H9 (cell line): ENCODE measurements at regions not wholly inside any gene's neighbourhood (a gene's known extent, or its start where the extent isn't known, plus 50 kb on each side); places are given as distances from the start of the nearest gene placed in this dataset.

Experiments
- DNase-seq: peaks from one replicate; pipeline ENCODE4 v3.0.0-alpha.2; 2017
- H2AFZ ChIP-seq: one replicate; pipeline ENCODE4 v1.6.1; 2013; ENCODE audit warnings: mild to moderate bottlenecking, low read length, control low read depth, moderate library complexity
- H2AK5ac ChIP-seq: 2 replicates; pipeline ENCODE4 v1.6.1; 2013; ENCODE audit warnings: low read length, control low read depth, mixed read lengths; ENCODE audit not compliant: insufficient read length
- H2BK120ac ChIP-seq: one replicate; pipeline ENCODE4 v1.6.1; 2013; ENCODE audit warnings: low read depth, mild to moderate bottlenecking, low read length, control low read depth, inconsistent platforms; ENCODE audit not compliant: poor library complexity, severe bottlenecking
- H2BK12ac ChIP-seq: 2 replicates; pipeline ENCODE4 v1.6.1; 2013; ENCODE audit warnings: low read length, control low read depth, mixed read lengths, low read depth; ENCODE audit not compliant: insufficient read length
- H2BK15ac ChIP-seq: 2 replicates; pipeline ENCODE4 v1.6.1; 2013; ENCODE audit warnings: low read depth, low read length, control low read depth
- H2BK20ac ChIP-seq: one replicate; pipeline ENCODE4 v1.6.1; 2013; ENCODE audit warnings: low read depth, mild to moderate bottlenecking, low read length, control low read depth, inconsistent platforms; ENCODE audit not compliant: poor library complexity, severe bottlenecking
- H2BK5ac ChIP-seq: 2 replicates; pipeline ENCODE4 v1.6.1; 2013; ENCODE audit warnings: low read length, control low read depth, mixed read lengths; ENCODE audit not compliant: insufficient read length
- H3K14ac ChIP-seq: 2 replicates; pipeline ENCODE4 v1.6.1; 2013; ENCODE audit warnings: low read length, control low read depth; ENCODE audit not compliant: insufficient read depth
- H3K18ac ChIP-seq: 2 replicates; pipeline ENCODE4 v1.6.1; 2013; ENCODE audit warnings: low read depth, mild to moderate bottlenecking, mixed read lengths, low read length, control low read depth; ENCODE audit not compliant: insufficient read length
- H3K23ac ChIP-seq: 2 replicates; pipeline ENCODE4 v1.6.1; 2013; ENCODE audit warnings: low read length, control low read depth, mixed read lengths, low read depth; ENCODE audit not compliant: insufficient read length
- H3K23me2 ChIP-seq: 2 replicates; pipeline ENCODE4 v1.6.1; 2013; ENCODE audit warnings: low read depth, mild to moderate bottlenecking, mixed read lengths, low read length, control low read depth; ENCODE audit not compliant: insufficient read length, poor library complexity, severe bottlenecking
- H3K27ac ChIP-seq: 2 replicates; pipeline ENCODE4 v1.5.1; 2013; ENCODE audit warnings: low read length, control low read depth, mixed read lengths, low read depth; ENCODE audit not compliant: insufficient read length
- H3K27me3 ChIP-seq: 2 replicates; pipeline ENCODE4 v1.6.1; 2013; ENCODE audit warnings: low read length, control low read depth, inconsistent platforms; ENCODE audit not compliant: insufficient read depth
- H3K4ac ChIP-seq: 2 replicates; pipeline ENCODE4 v1.6.1; 2013; ENCODE audit warnings: low read depth, mild to moderate bottlenecking, control low read depth, inconsistent platforms, low read length, moderate library complexity
- H3K4me1 ChIP-seq: 2 replicates; pipeline ENCODE4 v1.6.1; 2013; ENCODE audit warnings: low read length, control low read depth, inconsistent platforms; ENCODE audit not compliant: insufficient read depth
- H3K4me2 ChIP-seq: 2 replicates; pipeline ENCODE4 v1.6.1; 2013; ENCODE audit warnings: low read length, control low read depth, mixed read lengths; ENCODE audit not compliant: insufficient read length, insufficient read depth
- H3K56ac ChIP-seq: 2 replicates; pipeline ENCODE4 v1.6.1; 2013; ENCODE audit warnings: low read depth, mild to moderate bottlenecking, mixed read lengths, low read length, control low read depth; ENCODE audit not compliant: insufficient read length
- H3K79me1 ChIP-seq: 2 replicates; pipeline ENCODE4 v1.6.1; 2013; ENCODE audit warnings: low read depth, mild to moderate bottlenecking, moderate library complexity, low read length, control low read depth, inconsistent platforms; ENCODE audit not compliant: insufficient read depth, poor library complexity, severe bottlenecking
- H3K79me2 ChIP-seq: 2 replicates; pipeline ENCODE4 v1.6.1; 2013; ENCODE audit warnings: low read length, control low read depth, inconsistent platforms; ENCODE audit not compliant: insufficient read depth
- H3K9ac ChIP-seq: 2 replicates; pipeline ENCODE4 v1.6.1; 2013; ENCODE audit warnings: low read length, control low read depth, mixed read lengths; ENCODE audit not compliant: insufficient read length; ENCODE audit errors: extremely low read depth
- H3K9me3 ChIP-seq: one replicate; pipeline ENCODE4 v1.6.1; 2013; ENCODE audit warnings: low read depth, low read length, inconsistent platforms; ENCODE audit not compliant: control insufficient read depth
- H3T11ph ChIP-seq: one replicate; pipeline ENCODE4 v1.6.1; 2013; ENCODE audit warnings: mild to moderate bottlenecking, low read length, control low read depth, inconsistent platforms
- H4K20me1 ChIP-seq: one replicate; pipeline ENCODE4 v1.6.1; 2013; ENCODE audit not compliant: control insufficient read depth, insufficient read length, insufficient read depth
- H4K5ac ChIP-seq: 2 replicates; pipeline ENCODE4 v1.6.1; 2013; ENCODE audit warnings: low read depth, mild to moderate bottlenecking, mixed read lengths, low read length, control low read depth; ENCODE audit not compliant: insufficient read length
- H4K8ac ChIP-seq: replicated peaks from 2 replicates; pipeline ENCODE4 v1.6.1; 2013; ENCODE audit warnings: low read length, control low read depth, mixed read lengths, low read depth; ENCODE audit not compliant: insufficient read length
- H4K91ac ChIP-seq: 2 replicates; pipeline ENCODE4 v1.6.1; 2013; ENCODE audit warnings: low read depth, mild to moderate bottlenecking, moderate library complexity, mixed read lengths, low read length, control low read depth; ENCODE audit not compliant: insufficient read length
- H3K27ac Mint-ChIP-seq, 3 experiments: 2 replicates in 2 of 3; 3 replicates in 1 of 3; pipeline ENCODE4 v1.8.0; 2020 to 2021; ENCODE audit warnings: mixed read lengths in 3 of 3, mild to moderate bottlenecking in 1 of 3, moderate library complexity in 1 of 3
- H3K27me3 Mint-ChIP-seq: 2 replicates; pipeline ENCODE4 v1.8.0; 2021; ENCODE audit warnings: low read depth, mild to moderate bottlenecking, moderate library complexity, mixed read lengths
- H3K36me3 Mint-ChIP-seq, 3 experiments: 2 replicates in 2 of 3; 3 replicates in 1 of 3; pipeline ENCODE4 v1.8.0; 2020 to 2021; ENCODE audit warnings: low read depth in 3 of 3, mixed read lengths in 3 of 3; ENCODE audit not compliant: insufficient read depth in 1 of 3
- H3K4me1 Mint-ChIP-seq, 2 experiments: 2 replicates each; pipeline ENCODE4 v1.8.0; 2020; ENCODE audit warnings: mixed read lengths in 2 of 2
- H3K4me3 Mint-ChIP-seq, 2 experiments: 2 replicates in 1 of 2; 3 replicates in 1 of 2; pipeline ENCODE4 v1.8.0; 2020 to 2021; ENCODE audit warnings: mild to moderate bottlenecking in 2 of 2, mixed read lengths in 2 of 2, moderate library complexity in 1 of 2
- H3K9me3 Mint-ChIP-seq, 2 experiments: 2 replicates in 1 of 2; 3 replicates in 1 of 2; pipeline ENCODE4 v1.8.0; 2020; ENCODE audit warnings: mild to moderate bottlenecking in 2 of 2, mixed read lengths in 2 of 2, moderate library complexity in 1 of 2
- CTCF ChIP-seq: fragments of 200-600 bp; sonication (generic); conservative IDR thresholded peaks from 3 replicates; pipeline ENCODE4 v1.8.0; 2021; ENCODE audit warnings: antibody characterized with exemption, mild to moderate bottlenecking
- WGBS: extraction: QIAGEN DNeasy Blood & Tissue Kit; methylation state at CpG from one replicate; pipeline ENCODE4 v1.1.7; 2013; ENCODE audit warnings: missing lambda C conversion rate, low lambda C conversion rate, mixed read lengths; ENCODE audit not compliant: insufficient read length; ENCODE audit errors: extremely low coverage; 5-methylcytosine and 5-hydroxymethylcytosine counted together

GRCh38 chr17:55652825-55653224 lies 69.8 kb downstream of the TMEM100 start:
- Histone ChIP-seq H2BK12ac (no peak overlapping the region), H4K5ac (no peak overlapping the region), H3K23me2 (no peaks in the 10 kb centered on the region), H4K91ac (no peak overlapping the region), H3K27me3 (no peaks in the 10 kb centered on the region), H3K79me1 (no peaks in the 10 kb centered on the region), H3K4me2 (no peak overlapping the region), H4K20me1 (no peaks in the 10 kb centered on the region), H3K27ac (no peak overlapping the region), H3K9ac (no peak overlapping the region), H3K23ac (no peak overlapping the region), H2BK15ac (no peak overlapping the region), H3K9me3 (no peaks in the 10 kb centered on the region), H3K18ac (no peak overlapping the region), H2BK20ac (no peak overlapping the region), H2AK5ac (no peak overlapping the region), H3K56ac (no peak overlapping the region), H3K4ac (no peak overlapping the region), H3T11ph (no peak overlapping the region), H2AFZ (no peak overlapping the region), H2BK120ac (no peak overlapping the region), H4K8ac (no peak overlapping the region), H3K79me2 (no peaks in the 10 kb centered on the region), H2BK5ac (no peak overlapping the region), H3K14ac (no peak overlapping the region), H3K4me1 (no peaks in the 10 kb centered on the region)
- no peak overlapping the region for H3K27ac Mint-ChIP-seq
- no peaks in the 10 kb centered on the region for H3K9me3 Mint-ChIP-seq
- H3K36me3 Mint-ChIP-seq, result no peaks in the 10 kb centered on the region; a peak in 1 of 7 replicates
- no CpG with 5 or more reads among the region's 2 CpGs for WGBS
- DNase-seq, result no peak
- H3K4me3 Mint-ChIP-seq, result no peak overlapping the region
- peaks cover 3% of the 10 kb centered on the region in 2 experiments for H3K4me1 Mint-ChIP-seq
- TF ChIP-seq CTCF, result no peak; the same call in 2 of the 3 replicates
- H3K27me3 Mint-ChIP-seq, result no peaks in the 10 kb centered on the region
